GM23338 (cell line): ENCODE measurements at regions not wholly inside any gene's neighbourhood (a gene's known extent, or its start where the extent isn't known, plus 50 kb on each side); places are given as distances from the start of the nearest gene placed in this dataset.

ENCODE experiments used
- ATAC-seq: fragments of 200-7000 bp; cut with Tn5 transposase; 3 replicates; pipeline ENCODE4 v1.9.1; 2020
- DNase-seq: peaks from one replicate; pipeline ENCODE4 v3.0.0-alpha.2; 2015; ENCODE audit warnings: low spot score
- H2AFZ ChIP-seq: fragments of 200-600 bp; sonication (generic); 2 replicates; pipeline ENCODE4 v1.8.0; 2016; ENCODE audit warnings: antibody characterized with exemption, mild to moderate bottlenecking, moderate library complexity
- H3F3A ChIP-seq: fragments of 200-600 bp; sonication (generic); replicated peaks from 2 replicates; pipeline ENCODE4 v1.8.0; 2017; ENCODE audit warnings: antibody characterized with exemption, mixed run types, low read depth
- H3K27ac ChIP-seq: fragments of 200-600 bp; sonication (generic); 2 replicates; pipeline ENCODE4 v1.6.1; 2016; ENCODE audit warnings: low read depth
- H3K27me3 ChIP-seq: fragments of 200-600 bp; sonication (generic); 2 replicates; pipeline ENCODE4 v1.8.0; 2016; ENCODE audit warnings: mild to moderate bottlenecking, mixed run types, moderate library complexity; ENCODE audit not compliant: insufficient read depth
- H3K36me3 ChIP-seq: fragments of 200-600 bp; sonication (generic); 2 replicates; pipeline ENCODE4 v1.8.0; 2016; ENCODE audit warnings: mild to moderate bottlenecking; ENCODE audit not compliant: insufficient read depth
- H3K4me1 ChIP-seq: fragments of 200-600 bp; sonication (generic); 2 replicates; pipeline ENCODE4 v1.8.0; 2016; ENCODE audit warnings: mild to moderate bottlenecking, moderate library complexity; ENCODE audit not compliant: insufficient read depth
- H3K4me2 ChIP-seq: fragments of 200-600 bp; sonication (generic); 2 replicates; pipeline ENCODE4 v1.7.1; 2017; ENCODE audit warnings: mixed run types
- H3K4me3 ChIP-seq: fragments of 200-600 bp; sonication (generic); 2 replicates; pipeline ENCODE4 v1.6.1; 2016; ENCODE audit warnings: mixed run types
- H3K79me2 ChIP-seq: fragments of 200-600 bp; sonication (generic); replicated peaks from 2 replicates; pipeline ENCODE4 v1.8.0; 2017; ENCODE audit warnings: mild to moderate bottlenecking; ENCODE audit not compliant: insufficient read depth
- H3K9me2 ChIP-seq: fragments of 200-600 bp; sonication (generic); 2 replicates; pipeline ENCODE4 v1.8.0; 2017; ENCODE audit not compliant: insufficient read depth
- H4K20me1 ChIP-seq: fragments of 200-600 bp; sonication (generic); replicated peaks from 2 replicates; pipeline ENCODE4 v1.8.0; 2017; ENCODE audit warnings: mild to moderate bottlenecking; ENCODE audit not compliant: insufficient read depth
- H3K27ac Mint-ChIP-seq: 2 replicates; pipeline ENCODE4 v1.8.0; 2020; ENCODE audit warnings: inconsistent platforms, mild to moderate bottlenecking, moderate library complexity, mixed read lengths
- H3K27me3 Mint-ChIP-seq: 3 replicates; pipeline ENCODE4 v1.8.0; 2022; ENCODE audit warnings: low read depth, mild to moderate bottlenecking, moderate library complexity, mixed read lengths, inconsistent platforms; ENCODE audit not compliant: insufficient read depth, poor library complexity
- H3K36me3 Mint-ChIP-seq: 3 replicates; pipeline ENCODE4 v1.8.0; 2021; ENCODE audit warnings: low read depth, mild to moderate bottlenecking, inconsistent platforms, moderate library complexity, mixed read lengths
- H3K4me1 Mint-ChIP-seq: 3 replicates; pipeline ENCODE4 v1.8.0; 2020; ENCODE audit warnings: mild to moderate bottlenecking, inconsistent platforms, mixed read lengths
- H3K4me3 Mint-ChIP-seq: 3 replicates; pipeline ENCODE4 v1.8.0; 2021; ENCODE audit warnings: moderate library complexity, mild to moderate bottlenecking, inconsistent platforms, mixed read lengths
- H3K9me3 Mint-ChIP-seq: 3 replicates; pipeline ENCODE4 v1.8.0; 2020; ENCODE audit warnings: moderate library complexity, mild to moderate bottlenecking, inconsistent platforms, mixed read lengths
- CREB1 ChIP-seq: fragments of 250-450 bp; sonication (Bioruptor Pico); IDR thresholded peaks from 2 replicates; pipeline ENCODE4 v1.5.0; 2020; ENCODE audit warnings: low read depth, mild to moderate bottlenecking, moderate library complexity
- CTCF ChIP-seq, 2 experiments: fragments of 200-600 bp in 1 of 2; sonication (generic) in 1 of 2; conservative IDR thresholded peaks; 2 replicates each; pipeline versions ENCODE4 v1.5.1 to v1.6.1; 2016 to 2017; ENCODE audit warnings: antibody characterized with exemption in 2 of 2, low read depth in 2 of 2, mild to moderate bottlenecking in 2 of 2, moderate library complexity in 1 of 2
- ETS1 ChIP-seq: IDR thresholded peaks from 2 replicates; pipeline ENCODE4 v1.6.1; 2016; ENCODE audit warnings: antibody characterized with exemption
- EZH2 ChIP-seq: fragments of 200-600 bp; sonication (generic); IDR thresholded peaks from one replicate; pipeline ENCODE4 v1.8.0; 2017; ENCODE audit warnings: antibody characterized with exemption, mild to moderate bottlenecking, low read depth; ENCODE audit not compliant: unreplicated experiment
- NANOG ChIP-seq: IDR thresholded peaks from 2 replicates; pipeline ENCODE4 v1.6.1; 2016; ENCODE audit warnings: antibody characterized with exemption, borderline replicate concordance
- POLR2AphosphoS5 ChIP-seq: IDR thresholded peaks from 2 replicates; pipeline ENCODE4 v1.6.1; 2016; ENCODE audit warnings: antibody characterized with exemption, low read depth
- REST ChIP-seq: IDR thresholded peaks from one replicate; pipeline ENCODE4 v1.6.1; 2018; ENCODE audit warnings: antibody characterized with exemption; ENCODE audit not compliant: unreplicated experiment
- STAT1 ChIP-seq: IDR thresholded peaks from one replicate; pipeline ENCODE4 v1.6.1; 2016; ENCODE audit warnings: antibody characterized with exemption; ENCODE audit not compliant: unreplicated experiment
- ZNF114 ChIP-seq: fragments of 250-450 bp; sonication (Bioruptor Pico); IDR thresholded peaks from 2 replicates; pipeline ENCODE4 v1.5.0; 2020; ENCODE audit warnings: mild to moderate bottlenecking, moderate library complexity
- ZNF331 ChIP-seq: fragments of 250-450 bp; sonication (Bioruptor Pico); IDR thresholded peaks from 2 replicates; pipeline ENCODE4 v1.5.0; 2020; ENCODE audit warnings: low read depth, mild to moderate bottlenecking, moderate library complexity
- ZNF462 ChIP-seq: fragments of 250-450 bp; sonication (Bioruptor Pico); IDR thresholded peaks from 2 replicates; pipeline ENCODE4 v1.5.0; 2020; ENCODE audit warnings: mild to moderate bottlenecking, moderate library complexity

- no peaks in the 10 kb centered on the region for H3K27me3 ChIP-seq
- Mint-ChIP-seq H3K36me3 (peaks cover 34% of the 10 kb centered on the region), H3K4me3 (peak overlapping the region; percentile 92), H3K27me3 (peaks cover 26% of the 10 kb centered on the region), H3K27ac (peak overlapping the region; percentile 100), H3K4me1 (peaks cover 64% of the 10 kb centered on the region), H3K9me3 (peaks cover 16% of the 10 kb centered on the region)
- H3K4me2 ChIP-seq: peak overlapping the region; percentile 85
- H3K9me2 ChIP-seq: no peaks in the 10 kb centered on the region
- no peaks in the 10 kb centered on the region for H3F3A ChIP-seq
- peak overlapping the region; percentile 99 for H3K27ac ChIP-seq
- no peak for TF ChIP-seq CTCF (conservative IDR thresholded peaks at IDR 0.05; ENCODE audit: low read depth in 2 of 2)
- peak; percentile 66; the same call in 1 of the 2 replicates for TF ChIP-seq ZNF462 (CRISPR knock-in tag)
- TF ChIP-seq ZNF331 (CRISPR knock-in tag): no peak
- peak; percentile 96 for TF ChIP-seq NANOG
- 0 out of 2 replicates have a peak, but pooled peaks have one; percentile 61 for TF ChIP-seq ZNF114 (CRISPR knock-in tag)
- peak; percentile 12; the same call in 1 of the 2 replicates for TF ChIP-seq CREB1 (CRISPR knock-in tag)
- no peak for TF ChIP-seq STAT1
- TF ChIP-seq POLR2AphosphoS5: peak; percentile 36; the same call in 1 of the 2 replicates
- TF ChIP-seq REST: no peak
- no peak for TF ChIP-seq EZH2
- no peak for TF ChIP-seq ETS1
- H4K20me1 ChIP-seq: no peaks in the 10 kb centered on the region
- H3K4me3 ChIP-seq: peak overlapping the region; percentile 56
- ATAC-seq (peak; percentile 86), DNase-seq (peak; percentile 88)
- no peaks in the 10 kb centered on the region for H3K36me3 ChIP-seq
- no peak overlapping the region for H2AFZ ChIP-seq
- H3K79me2 ChIP-seq: peaks cover 33% of the 10 kb centered on the region
- peaks cover 31% of the 10 kb centered on the region for H3K4me1 ChIP-seq
Observed at GRCh38 chr11:131253142-131253655, 117.2 kb upstream of the NTM start.
